ENCODE measurements at regions not wholly inside any gene's neighbourhood (a gene's known extent, or its start where the extent isn't known, plus 50 kb on each side); places are given as distances from the start of the nearest gene placed in this dataset.

GRCh38 chr18:38586327-38586726, 1020.7 kb upstream of the CELF4 start:
- no peak for TF ChIP-seq EZH2 (IDR thresholded peaks at IDR 0.05; ENCODE audit: insufficient read depth, low read length)
- no peak for TF ChIP-seq CTCF (IDR thresholded peaks at IDR 0.05; ENCODE audit: insufficient read depth, low read depth, low read length)
- Histone ChIP-seq H3K4me1 (ENCODE audit: insufficient read depth, low read length) (no peaks in the 10 kb centered on the region), H4K20me1 (ENCODE audit: insufficient read depth, low read length) (no peaks in the 10 kb centered on the region), H3K27ac (ENCODE audit: low read depth, low read length) (no peak overlapping the region), H3K9ac (ENCODE audit: low read length) (no peak overlapping the region), H2AFZ (ENCODE audit: low read depth, low read length) (no peak overlapping the region), H3K27me3 (ENCODE audit: insufficient read depth, low read length) (no peaks in the 10 kb centered on the region), H3K36me3 (ENCODE audit: insufficient read depth, low read length) (no peaks in the 10 kb centered on the region), H3K4me3 (ENCODE audit: insufficient read depth, low read depth, low read length) (no peak overlapping the region), H3K79me2 (ENCODE audit: insufficient read depth, low read length) (no peaks in the 10 kb centered on the region), H3K9me3 (ENCODE audit: insufficient read depth, low read depth, low read length) (no peaks in the 10 kb centered on the region), H3K4me2 (ENCODE audit: low read length) (no peak overlapping the region)
- no peak overlapping the region for H3K27ac Mint-ChIP-seq (ENCODE audit: unreplicated experiment)
- no peaks in the 10 kb centered on the region for H3K4me1 Mint-ChIP-seq (ENCODE audit: low read depth, unreplicated experiment)
- DNase-seq (ENCODE audit: low read depth) (no peak), FAIRE-seq (no peak)
- no peaks in the 10 kb centered on the region for H3K27me3 Mint-ChIP-seq (ENCODE audit: low read depth, unreplicated experiment)
- H3K36me3 Mint-ChIP-seq (ENCODE audit: low read depth, unreplicated experiment), result no peaks in the 10 kb centered on the region
- H3K4me3 Mint-ChIP-seq (ENCODE audit: unreplicated experiment), result no peak overlapping the region
- no peaks in the 10 kb centered on the region for H3K9me3 Mint-ChIP-seq (ENCODE audit: unreplicated experiment)

GRCh38 chr18:38579764-38580163, 1014.2 kb upstream of the CELF4 start:
- DNase-seq (ENCODE audit: low read depth), result no peak
- Mint-ChIP-seq H3K27ac (ENCODE audit: unreplicated experiment) (no peak overlapping the region), H3K4me3 (ENCODE audit: unreplicated experiment) (no peak overlapping the region), H3K4me1 (ENCODE audit: low read depth, unreplicated experiment) (no peaks in the 10 kb centered on the region), H3K27me3 (ENCODE audit: low read depth, unreplicated experiment) (no peaks in the 10 kb centered on the region), H3K36me3 (ENCODE audit: low read depth, unreplicated experiment) (no peaks in the 10 kb centered on the region), H3K9me3 (ENCODE audit: unreplicated experiment) (no peaks in the 10 kb centered on the region)
- Histone ChIP-seq H3K4me1 (ENCODE audit: insufficient read depth, low read length) (no peaks in the 10 kb centered on the region), H4K20me1 (ENCODE audit: insufficient read depth, low read length) (no peaks in the 10 kb centered on the region), H3K27me3 (ENCODE audit: insufficient read depth, low read length) (no peaks in the 10 kb centered on the region), H3K79me2 (ENCODE audit: insufficient read depth, low read length) (no peaks in the 10 kb centered on the region), H3K4me2 (ENCODE audit: low read length) (no peak overlapping the region), H3K4me3 (ENCODE audit: insufficient read depth, low read depth, low read length) (no peak overlapping the region), H3K9me3 (ENCODE audit: insufficient read depth, low read depth, low read length) (peaks cover 3% of the 10 kb centered on the region), H3K36me3 (ENCODE audit: insufficient read depth, low read length) (no peaks in the 10 kb centered on the region), H2AFZ (ENCODE audit: low read depth, low read length) (no peak overlapping the region), H3K27ac (ENCODE audit: low read depth, low read length) (no peak overlapping the region), H3K9ac (ENCODE audit: low read length) (no peak overlapping the region)
- FAIRE-seq, result no peak
- no peak for TF ChIP-seq EZH2 (IDR thresholded peaks at IDR 0.05; ENCODE audit: insufficient read depth, low read length)
- no peak for TF ChIP-seq CTCF (IDR thresholded peaks at IDR 0.05; ENCODE audit: insufficient read depth, low read depth, low read length)

- DNase-seq (ENCODE audit: low read depth) (no peak), FAIRE-seq (no peak)
- H3K4me3 Mint-ChIP-seq (ENCODE audit: unreplicated experiment), result no peak overlapping the region
- Histone ChIP-seq H4K20me1 (ENCODE audit: insufficient read depth, low read length) (no peaks in the 10 kb centered on the region), H3K9me3 (ENCODE audit: insufficient read depth, low read depth, low read length) (peaks cover 3% of the 10 kb centered on the region), H3K36me3 (ENCODE audit: insufficient read depth, low read length) (no peaks in the 10 kb centered on the region), H2AFZ (ENCODE audit: low read depth, low read length) (no peak overlapping the region), H3K9ac (ENCODE audit: low read length) (no peak overlapping the region), H3K4me2 (ENCODE audit: low read length) (no peak overlapping the region), H3K27me3 (ENCODE audit: insufficient read depth, low read length) (no peaks in the 10 kb centered on the region), H3K4me3 (ENCODE audit: insufficient read depth, low read depth, low read length) (no peak overlapping the region), H3K4me1 (ENCODE audit: insufficient read depth, low read length) (no peaks in the 10 kb centered on the region), H3K79me2 (ENCODE audit: insufficient read depth, low read length) (no peaks in the 10 kb centered on the region), H3K27ac (ENCODE audit: low read depth, low read length) (no peak overlapping the region)
- H3K27me3 Mint-ChIP-seq (ENCODE audit: low read depth, unreplicated experiment), result no peaks in the 10 kb centered on the region
- no peaks in the 10 kb centered on the region for H3K4me1 Mint-ChIP-seq (ENCODE audit: low read depth, unreplicated experiment)
- no peak for TF ChIP-seq EZH2 (IDR thresholded peaks at IDR 0.05; ENCODE audit: insufficient read depth, low read length)
- no peak for TF ChIP-seq CTCF (IDR thresholded peaks at IDR 0.05; ENCODE audit: insufficient read depth, low read depth, low read length)
- H3K9me3 Mint-ChIP-seq (ENCODE audit: unreplicated experiment), result no peaks in the 10 kb centered on the region
- no peaks in the 10 kb centered on the region for H3K36me3 Mint-ChIP-seq (ENCODE audit: low read depth, unreplicated experiment)
- no peak overlapping the region for H3K27ac Mint-ChIP-seq (ENCODE audit: unreplicated experiment)
Observed at GRCh38 chr18:38576916-38577315, 1011.3 kb upstream of the CELF4 start.
